ENCODE measurements at regions not wholly inside any gene's neighbourhood (a gene's known extent, or its start where the extent isn't known, plus 50 kb on each side); places are given as distances from the start of the nearest gene placed in this dataset.

GRCh38 chr5:39521098-39521860 lies 96.5 kb upstream of the DAB2 start:
- Histone ChIP-seq H3K9ac (ENCODE audit: extremely low read depth, insufficient read length, low read length) (no peak overlapping the region), H3K9me3 (ENCODE audit: control insufficient read depth, low read depth, low read length) (no peaks in the 10 kb centered on the region), H2AK5ac (ENCODE audit: insufficient read length, low read length) (no peak overlapping the region), H3T11ph (ENCODE audit: low read length) (no peak overlapping the region), H3K4ac (ENCODE audit: low read depth, low read length) (no peak overlapping the region), H2BK5ac (ENCODE audit: insufficient read length, low read length) (no peak overlapping the region), H3K27ac (ENCODE audit: insufficient read length, low read depth, low read length) (no peak overlapping the region), H2BK20ac (ENCODE audit: low read depth, low read length, poor library complexity, severe bottlenecking) (no peak overlapping the region), H4K20me1 (ENCODE audit: control insufficient read depth, insufficient read depth, insufficient read length) (no peaks in the 10 kb centered on the region), H3K4me1 (ENCODE audit: insufficient read depth, low read length) (peaks cover 3% of the 10 kb centered on the region; the same call in 1 of the 2 replicates), H2BK12ac (ENCODE audit: insufficient read length, low read depth, low read length) (no peak overlapping the region), H2BK15ac (ENCODE audit: low read depth, low read length) (no peak overlapping the region), H4K5ac (ENCODE audit: insufficient read length, low read depth, low read length) (no peak overlapping the region), H3K56ac (ENCODE audit: insufficient read length, low read depth, low read length) (no peak overlapping the region), H3K27me3 (ENCODE audit: insufficient read depth, low read length) (no peaks in the 10 kb centered on the region), H3K79me1 (ENCODE audit: insufficient read depth, low read depth, low read length, poor library complexity, severe bottlenecking) (no peaks in the 10 kb centered on the region), H3K23me2 (ENCODE audit: insufficient read length, low read depth, low read length, poor library complexity, severe bottlenecking) (no peaks in the 10 kb centered on the region), H2BK120ac (ENCODE audit: low read depth, low read length, poor library complexity, severe bottlenecking) (no peak overlapping the region), H2AFZ (ENCODE audit: low read length) (no peak overlapping the region), H3K14ac (ENCODE audit: insufficient read depth, low read length) (no peak overlapping the region), H3K79me2 (ENCODE audit: insufficient read depth, low read length) (no peaks in the 10 kb centered on the region), H3K18ac (ENCODE audit: insufficient read length, low read depth, low read length) (no peak overlapping the region), H4K91ac (ENCODE audit: insufficient read length, low read depth, low read length) (no peak overlapping the region), H3K23ac (ENCODE audit: insufficient read length, low read depth, low read length) (no peak overlapping the region), H4K8ac (replicated peaks; ENCODE audit: insufficient read length, low read depth, low read length) (no peak overlapping the region), H3K4me2 (ENCODE audit: insufficient read depth, insufficient read length, low read length) (no peak overlapping the region)
- Mint-ChIP-seq H3K4me3 (no peak overlapping the region), H3K27ac (no peak overlapping the region), H3K4me1 (peaks cover 23 to 26% of the 10 kb centered on the region in 2 experiments), H3K36me3 (ENCODE audit: insufficient read depth in 1 of 3, low read depth in 3 of 3) (no peaks in the 10 kb centered on the region), H3K9me3 (peaks cover 2 to 5% of the 10 kb centered on the region in 2 experiments; a peak in 2 of 5 replicates), H3K27me3 (ENCODE audit: low read depth) (no peaks in the 10 kb centered on the region)
- TF ChIP-seq, protein P1, sequence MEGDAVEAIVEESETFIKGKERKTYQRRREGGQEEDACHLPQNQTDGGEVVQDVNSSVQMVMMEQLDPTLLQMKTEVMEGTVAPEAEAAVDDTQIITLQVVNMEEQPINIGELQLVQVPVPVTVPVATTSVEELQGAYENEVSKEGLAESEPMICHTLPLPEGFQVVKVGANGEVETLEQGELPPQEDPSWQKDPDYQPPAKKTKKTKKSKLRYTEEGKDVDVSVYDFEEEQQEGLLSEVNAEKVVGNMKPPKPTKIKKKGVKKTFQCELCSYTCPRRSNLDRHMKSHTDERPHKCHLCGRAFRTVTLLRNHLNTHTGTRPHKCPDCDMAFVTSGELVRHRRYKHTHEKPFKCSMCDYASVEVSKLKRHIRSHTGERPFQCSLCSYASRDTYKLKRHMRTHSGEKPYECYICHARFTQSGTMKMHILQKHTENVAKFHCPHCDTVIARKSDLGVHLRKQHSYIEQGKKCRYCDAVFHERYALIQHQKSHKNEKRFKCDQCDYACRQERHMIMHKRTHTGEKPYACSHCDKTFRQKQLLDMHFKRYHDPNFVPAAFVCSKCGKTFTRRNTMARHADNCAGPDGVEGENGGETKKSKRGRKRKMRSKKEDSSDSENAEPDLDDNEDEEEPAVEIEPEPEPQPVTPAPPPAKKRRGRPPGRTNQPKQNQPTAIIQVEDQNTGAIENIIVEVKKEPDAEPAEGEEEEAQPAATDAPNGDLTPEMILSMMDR (conservative IDR thresholded peaks at IDR 0.05) = no peak
- WGBS (ENCODE audit: extremely low coverage, insufficient read length, low lambda C conversion rate) = no CpG with 5 or more reads among the region's 2 CpGs
- DNase-seq = no peak

Data from H9 (cell line).